Astrocyte of the cerebellum (primary cell): ENCODE measurements at regions not wholly inside any gene's neighbourhood (a gene's known extent, or its start where the extent isn't known, plus 50 kb on each side); places are given as distances from the start of the nearest gene placed in this dataset.
"Not testable (repeated sequence)": the region's sequence is repeated elsewhere in the genome, so short reads cannot be mapped to it uniquely, and the experiment has no call there.

Source experiments
- DNase-seq: peaks from one replicate; pipeline ENCODE4 v3.0.0-alpha.2; 2011; ENCODE audit warnings: low read depth
- H3K4me3 ChIP-seq: 2 replicates; pipeline ENCODE4 v1.5.1; 2011; ENCODE audit warnings: mild to moderate bottlenecking, low read depth, low read length, moderate library complexity
- CTCF ChIP-seq: IDR thresholded peaks from 2 replicates; pipeline ENCODE4 v1.5.1; 2012; ENCODE audit warnings: low read length, low read depth, moderate library complexity, mild to moderate bottlenecking; ENCODE audit errors: missing control alignments
- in situ Hi-C: cut with HindIII; loops from 2 replicates; pipeline ENCODE4 v1.10.0; 2017; ENCODE audit warnings: low sequenced_read_pairs

- in situ Hi-C loops, result no loop called here
Observed at GRCh38 chr2:129915303-129915840, 64.1 kb upstream of the RAB6C start.

GRCh38 chr2:129918604-129919003 is 60.9 kb upstream of the RAB6C start:
- no peak for TF ChIP-seq CTCF
- no peak overlapping the region for H3K4me3 ChIP-seq
- in situ Hi-C loops, result no loop called here
- DNase-seq, result no peak

More at GRCh38 chr2:129915303-129915840, 64.1 kb upstream of the RAB6C start:
- H3K4me3 ChIP-seq, result no peak overlapping the region
- TF ChIP-seq CTCF, result no peak
- DNase-seq, result no peak

- DNase-seq, result no peak
- no peak for TF ChIP-seq CTCF
- in situ Hi-C loops, result no loop called here
- H3K4me3 ChIP-seq, result no peak overlapping the region
Observed at GRCh38 chr2:129922571-129923264, 56.7 kb upstream of the RAB6C start.

GRCh38 chr2:129923265-129924091 is 56.0 kb upstream of the RAB6C start:
- in situ Hi-C loops, result no loop called here
- H3K4me3 ChIP-seq, result no peak overlapping the region
- DNase-seq, result peak; percentile 33
- peak; percentile 56 for TF ChIP-seq CTCF

- in situ Hi-C loops, H3K4me3 ChIP-seq, DNase-seq: not testable (repeated sequence)
Observed at GRCh38 chr2:129924115-129924514, 55.4 kb upstream of the RAB6C start.

- no peak overlapping the region for H3K4me3 ChIP-seq
- no peak for TF ChIP-seq CTCF
- no peak for DNase-seq
- in situ Hi-C loops, result no loop called here
Observed at GRCh38 chr2:129925381-129925780, 54.1 kb upstream of the RAB6C start.

GRCh38 chr2:129927696-129928095 is 51.8 kb upstream of the RAB6C start:
- TF ChIP-seq CTCF, result no peak
- in situ Hi-C loops, result no loop called here
- no peak overlapping the region for H3K4me3 ChIP-seq
- no peak for DNase-seq
